A673 (cell line): ENCODE measurements at regions not wholly inside any gene's neighbourhood (a gene's known extent, or its start where the extent isn't known, plus 50 kb on each side); places are given as distances from the start of the nearest gene placed in this dataset.

Experiments
- CTCF ChIP-seq: fragments of 300-800, 200-600 bp; sonication (generic); conservative IDR thresholded peaks from 2 replicates; pipeline ENCODE4 v1.5.1; 2017; ENCODE audit warnings: low read depth, mild to moderate bottlenecking, antibody characterized with exemption, low read length, moderate library complexity, mixed read lengths
- EZH2 ChIP-seq: fragments of 200-600 bp; sonication (generic); IDR thresholded peaks from 2 replicates; pipeline ENCODE4 v1.6.1; 2017; ENCODE audit warnings: borderline replicate concordance, low read depth, mild to moderate bottlenecking, mixed read lengths, antibody characterized with exemption, low read length; ENCODE audit not compliant: poor library complexity, severe bottlenecking

GRCh38 chr1:238951809-238952208, 434.6 kb upstream of the CHRM3 start:
- peak; percentile 31; the same call in 1 of the 2 replicates for TF ChIP-seq CTCF
- no peak for TF ChIP-seq EZH2
